SK-N-SH (cell line): ENCODE measurements at regions not wholly inside any gene's neighbourhood (a gene's known extent, or its start where the extent isn't known, plus 50 kb on each side); places are given as distances from the start of the nearest gene placed in this dataset.
A peak's percentile ranks its signal among the peaks of the same experiment; 100 is the strongest.

Source experiments
- CTCF ChIA-PET: fragments of 300-600, 350-600 bp; formaldehyde crosslinking; extraction: SDS; loops from one replicate; lab custom pipeline; 2021; lab: Yijun Ruan, JAX
- POLR2A ChIA-PET: fragments of 350-600 bp; sonication (Branson Sonifier 250); formaldehyde crosslinking; extraction: SDS; loops from one replicate; lab custom pipeline; 2020; ENCODE audit warnings: antibody characterized with exemption, inconsistent platforms; lab: Yijun Ruan, JAX
- DNase-seq: peaks from one replicate; pipeline ENCODE4 v3.0.0; 2012
- H2AFZ ChIP-seq: fragments of 200-600 bp; sonication (generic); 2 replicates; pipeline ENCODE4 v1.8.1; 2016; ENCODE audit warnings: antibody characterized with exemption, mild to moderate bottlenecking, low read depth
- H3F3A ChIP-seq: fragments of 200-600 bp; sonication (generic); replicated peaks from 2 replicates; pipeline ENCODE3; 2016; ENCODE audit warnings: antibody characterized with exemption, mild to moderate bottlenecking; ENCODE audit not compliant: insufficient read depth
- H3K27ac ChIP-seq, 2 experiments: fragments of 200-500 bp in 1 of 2; fragments of 200-600 bp in 1 of 2; sonication (Bioruptor generic) in 1 of 2; sonication (generic), shearing (Covaris generic) in 1 of 2; 2 replicates each; pipeline versions ENCODE4 v1.5.1 to v1.6.1; 2014 to 2016; ENCODE audit warnings: low read depth in 2 of 2, inconsistent platforms in 1 of 2, low read length in 1 of 2, mild to moderate bottlenecking in 1 of 2, mixed read lengths in 1 of 2
- H3K27me3 ChIP-seq: fragments of 200-600 bp; sonication (generic), shearing (Covaris generic); 2 replicates; pipeline ENCODE4 v1.6.1; 2016; ENCODE audit warnings: mixed run types; ENCODE audit not compliant: insufficient read depth
- H3K36me3 ChIP-seq, 2 experiments: fragments of 200-500 bp in 1 of 2; fragments of 200-600 bp in 1 of 2; sonication (Bioruptor generic) in 1 of 2; sonication (generic) in 1 of 2; replicated peaks in 1 of 2; 2 replicates each; pipeline versions ENCODE3 to v1.5.1; 2014 to 2016; ENCODE audit warnings: low read length in 1 of 2, mild to moderate bottlenecking in 1 of 2; ENCODE audit not compliant: insufficient read depth in 2 of 2, control insufficient read depth in 1 of 2
- H3K4me1 ChIP-seq, 2 experiments: fragments of 200-500 bp in 1 of 2; fragments of 200-600 bp in 1 of 2; sonication (Bioruptor generic) in 1 of 2; sonication (generic), shearing (Covaris generic) in 1 of 2; 2 replicates each; pipeline versions ENCODE4 v1.5.1 to v1.6.1; 2014 to 2016; ENCODE audit warnings: low read depth in 1 of 2, low read length in 1 of 2, mixed run types in 1 of 2; ENCODE audit not compliant: insufficient read depth in 2 of 2, control insufficient read depth in 1 of 2
- H3K4me2 ChIP-seq: fragments of 200-600 bp; sonication (generic), shearing (Covaris generic); 2 replicates; pipeline ENCODE4 v1.6.1; 2017; ENCODE audit warnings: mixed run types
- H3K4me3 ChIP-seq, 2 experiments: fragments of 200-500 bp in 1 of 2; fragments of 200-600 bp in 1 of 2; sonication (Bioruptor generic) in 1 of 2; sonication (generic), shearing (Covaris generic) in 1 of 2; 2 replicates each; pipeline versions ENCODE4 v1.5.1 to v1.8.1; 2014 to 2016; ENCODE audit warnings: low read depth in 2 of 2, inconsistent platforms in 1 of 2, low read length in 1 of 2, mild to moderate bottlenecking in 1 of 2, mixed read lengths in 1 of 2, moderate library complexity in 1 of 2
- H3K79me2 ChIP-seq: fragments of 200-600 bp; sonication (generic); 2 replicates; pipeline ENCODE4 v1.8.1; 2017; ENCODE audit warnings: mild to moderate bottlenecking; ENCODE audit not compliant: insufficient read depth
- H3K9ac ChIP-seq: fragments of 200-600 bp; sonication (generic); 2 replicates; pipeline ENCODE4 v1.6.1; 2017; ENCODE audit warnings: mixed run types
- H3K9me2 ChIP-seq: fragments of 200-600 bp; sonication (generic); 2 replicates; pipeline ENCODE4 v1.6.1; 2017; ENCODE audit warnings: mixed run types
- H3K9me3 ChIP-seq: fragments of 200-600 bp; sonication (generic); 2 replicates; pipeline ENCODE4 v1.6.1; 2017; ENCODE audit warnings: mixed run types, mild to moderate bottlenecking, moderate library complexity
- H4K20me1 ChIP-seq: fragments of 200-600 bp; sonication (generic); 2 replicates; pipeline ENCODE4 v1.6.1; 2017; ENCODE audit warnings: mild to moderate bottlenecking, mixed run types; ENCODE audit not compliant: insufficient read depth
- EP300 ChIP-seq, 2 experiments: IDR thresholded peaks; 2 replicates each; pipeline versions ENCODE4 v1.4.0 to v1.6.1; 2012; ENCODE audit warnings: borderline replicate concordance in 1 of 2, low read depth in 1 of 2, low read length in 1 of 2
- EZH2phosphoT487 ChIP-seq: fragments of 200-600 bp; sonication (generic); IDR thresholded peaks from 2 replicates; pipeline ENCODE4 v1.6.1; 2017; ENCODE audit warnings: low read depth, mixed run types, mild to moderate bottlenecking, antibody characterized with exemption, moderate library complexity, borderline replicate concordance
- FOSL2 ChIP-seq: IDR thresholded peaks from 2 replicates; pipeline ENCODE4 v1.4.0; 2012; ENCODE audit warnings: low read depth, mild to moderate bottlenecking, moderate library complexity, borderline replicate concordance
- FOXJ3 ChIP-seq: sonication (generic); formaldehyde crosslinking; IDR thresholded peaks from 2 replicates; pipeline ENCODE4 v1.5.1; 2020; ENCODE audit warnings: mild to moderate bottlenecking, missing genetic modification reagents
- GATA2 ChIP-seq: sonication (generic); formaldehyde crosslinking; IDR thresholded peaks from 2 replicates; pipeline ENCODE4 v1.5.0; 2020; ENCODE audit warnings: mild to moderate bottlenecking, missing genetic modification reagents
- MEF2A ChIP-seq: IDR thresholded peaks from 2 replicates; pipeline ENCODE4 v1.4.0; 2012; ENCODE audit warnings: low read depth, borderline replicate concordance
- MXI1 ChIP-seq: IDR thresholded peaks from 2 replicates; pipeline ENCODE4 v1.6.1; 2012; ENCODE audit warnings: mild to moderate bottlenecking, low read depth, low read length, improper control_type of control experiment
- NFIC ChIP-seq: IDR thresholded peaks from 2 replicates; pipeline ENCODE4 v1.4.0; 2012; ENCODE audit warnings: borderline replicate concordance
- NRF1 ChIP-seq: IDR thresholded peaks from 2 replicates; pipeline ENCODE4 v1.6.1; 2012; ENCODE audit warnings: low read depth, mild to moderate bottlenecking, low read length
- POLR2AphosphoS5 ChIP-seq: IDR thresholded peaks from 2 replicates; pipeline ENCODE4 v1.6.1; 2012; ENCODE audit warnings: low read depth, low read length
- RCOR1 ChIP-seq: fragments of 150-350 bp; IDR thresholded peaks from 2 replicates; pipeline ENCODE4 v1.6.1; 2017; ENCODE audit warnings: antibody characterized with exemption, low read length
- RFX5 ChIP-seq: IDR thresholded peaks from 2 replicates; pipeline ENCODE4 v1.6.1; 2012; ENCODE audit warnings: mild to moderate bottlenecking, improper control_type of control experiment, low read length
- TAF1 ChIP-seq: IDR thresholded peaks from 2 replicates; pipeline ENCODE4 v1.6.1; 2012; ENCODE audit warnings: low read depth, mild to moderate bottlenecking, low read length, moderate library complexity, borderline replicate concordance
- TCF12 ChIP-seq: IDR thresholded peaks from 2 replicates; pipeline ENCODE4 v1.4.0; 2012
- TEAD4 ChIP-seq: IDR thresholded peaks from 2 replicates; pipeline ENCODE4 v1.4.0; 2012; ENCODE audit warnings: mild to moderate bottlenecking, borderline replicate concordance; ENCODE audit not compliant: insufficient read depth
- WGBS: methylation state at CpG from one replicate; pipeline ENCODE4 v1.1.6; 2017; ENCODE audit warnings: low lambda C conversion rate; 5-methylcytosine and 5-hydroxymethylcytosine counted together
- TF ChIP-seq, protein P1 (sequence below): fragments of 150-350 bp; IDR thresholded peaks from 2 replicates; pipeline ENCODE4 v1.6.1; 2017; ENCODE audit warnings: antibody characterized with exemption, low read length, low read depth, borderline replicate concordance
- TF ChIP-seq, protein P2 (sequence below): IDR thresholded peaks from 2 replicates; pipeline ENCODE4; 2012
- TF ChIP-seq, protein P3 (sequence below): fragments of 150-350 bp; IDR thresholded peaks from 2 replicates; pipeline ENCODE4 v1.6.1; 2016; ENCODE audit warnings: mild to moderate bottlenecking, low read depth, low read length
- TF ChIP-seq, protein P4 (sequence below): IDR thresholded peaks from 2 replicates; pipeline ENCODE4 v1.4.0; 2012; ENCODE audit warnings: low read depth, borderline replicate concordance
- TF ChIP-seq, protein P5 (sequence below): fragments of 200-600 bp; sonication (generic); IDR thresholded peaks from 2 replicates; pipeline ENCODE4 v1.6.1; 2017; ENCODE audit warnings: antibody characterized with exemption, mild to moderate bottlenecking, moderate library complexity

DNA sequence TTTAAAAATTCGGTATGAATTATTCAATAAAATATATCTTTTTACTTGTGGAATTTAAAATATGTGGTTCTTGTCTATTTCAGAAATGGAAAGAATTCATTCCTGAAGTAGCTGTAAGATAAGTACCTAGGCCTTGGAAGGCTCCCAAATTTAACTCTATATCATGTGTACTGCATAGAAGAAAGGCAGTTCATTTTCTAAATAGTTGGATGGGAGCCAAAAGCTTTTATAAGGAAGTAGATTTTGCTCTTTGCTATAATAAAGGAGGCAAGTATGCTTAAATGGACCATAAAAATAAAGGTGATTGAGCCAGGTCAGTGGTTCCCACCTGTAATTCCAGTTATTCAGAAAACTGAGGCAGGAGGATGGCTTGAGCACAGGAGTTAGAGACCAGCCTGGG lies 187.5 kb downstream of the ATXN7L3B start:
- Histone ChIP-seq H3K4me3 (no peak overlapping the region), H3F3A (no peaks in the 10 kb centered on the region), H3K36me3 (no peaks in the 10 kb centered on the region), H2AFZ (no peak overlapping the region), H3K9ac (no peak overlapping the region), H3K27ac (no peak overlapping the region), H3K79me2 (no peaks in the 10 kb centered on the region), H3K27me3 (no peaks in the 10 kb centered on the region), H3K4me1 (no peaks in the 10 kb centered on the region), H3K9me3 (no peaks in the 10 kb centered on the region), H3K4me2 (no peak overlapping the region), H3K9me2 (no peaks in the 10 kb centered on the region), H4K20me1 (no peaks in the 10 kb centered on the region)
- TF ChIP-seq EZH2phosphoT487 (no peak), NFIC (peak; percentile 39; the same call in 1 of the 2 replicates)
- 21% methylated on average over 1 of the region's 1 CpG for WGBS
- POLR2A ChIA-PET: no interaction called here
- no peak for DNase-seq
- CTCF ChIA-PET: no interaction called here

DNA sequence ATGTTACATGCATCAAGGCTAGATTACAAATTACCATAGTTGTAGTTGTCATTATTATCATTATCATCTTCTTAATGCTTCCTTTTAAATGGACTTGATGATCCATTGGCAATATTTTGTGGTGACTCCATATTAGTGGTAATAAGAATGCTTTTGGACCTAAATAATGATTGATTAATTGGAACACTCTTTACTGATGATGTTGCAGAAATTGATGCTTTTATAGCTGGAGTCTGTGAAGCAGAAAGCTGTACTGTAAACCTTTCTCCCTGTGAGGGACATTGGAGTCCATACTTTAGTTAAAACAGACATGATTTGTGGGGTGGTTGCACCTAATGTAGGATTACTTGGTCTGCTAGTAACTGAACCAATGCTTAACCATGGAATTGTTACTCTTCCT lies 190.4 kb downstream of the ATXN7L3B start:
- Histone ChIP-seq H3K79me2 (no peaks in the 10 kb centered on the region), H3K27me3 (no peaks in the 10 kb centered on the region), H3K27ac (no peak overlapping the region), H3K9me2 (no peaks in the 10 kb centered on the region)
- TF ChIP-seq RCOR1 (no peak), NFIC (no peak), TEAD4 (no peak), RFX5 (no peak), EP300 (IDR thresholded peaks at IDR 0.05; ENCODE audit: borderline replicate concordance in 1 of 2, low read depth in 1 of 2, low read length in 1 of 2) (no peak), NRF1 (no peak), MEF2A (no peak), GATA2 (CRISPR knock-in tag) (no peak), MXI1 (no peak), TCF12 (no peak), FOXJ3 (CRISPR knock-in tag) (no peak), POLR2AphosphoS5 (no peak), TAF1 (no peak), FOSL2 (no peak)
- TF ChIP-seq, protein P1, sequence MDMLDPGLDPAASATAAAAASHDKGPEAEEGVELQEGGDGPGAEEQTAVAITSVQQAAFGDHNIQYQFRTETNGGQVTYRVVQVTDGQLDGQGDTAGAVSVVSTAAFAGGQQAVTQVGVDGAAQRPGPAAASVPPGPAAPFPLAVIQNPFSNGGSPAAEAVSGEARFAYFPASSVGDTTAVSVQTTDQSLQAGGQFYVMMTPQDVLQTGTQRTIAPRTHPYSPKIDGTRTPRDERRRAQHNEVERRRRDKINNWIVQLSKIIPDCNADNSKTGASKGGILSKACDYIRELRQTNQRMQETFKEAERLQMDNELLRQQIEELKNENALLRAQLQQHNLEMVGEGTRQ: no peak
- TF ChIP-seq, protein P2, sequence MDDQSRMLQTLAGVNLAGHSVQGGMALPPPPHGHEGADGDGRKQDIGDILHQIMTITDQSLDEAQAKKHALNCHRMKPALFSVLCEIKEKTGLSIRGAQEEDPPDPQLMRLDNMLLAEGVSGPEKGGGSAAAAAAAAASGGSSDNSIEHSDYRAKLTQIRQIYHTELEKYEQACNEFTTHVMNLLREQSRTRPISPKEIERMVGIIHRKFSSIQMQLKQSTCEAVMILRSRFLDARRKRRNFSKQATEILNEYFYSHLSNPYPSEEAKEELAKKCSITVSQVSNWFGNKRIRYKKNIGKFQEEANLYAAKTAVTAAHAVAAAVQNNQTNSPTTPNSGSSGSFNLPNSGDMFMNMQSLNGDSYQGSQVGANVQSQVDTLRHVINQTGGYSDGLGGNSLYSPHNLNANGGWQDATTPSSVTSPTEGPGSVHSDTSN: no peak
- TF ChIP-seq, protein P3, sequence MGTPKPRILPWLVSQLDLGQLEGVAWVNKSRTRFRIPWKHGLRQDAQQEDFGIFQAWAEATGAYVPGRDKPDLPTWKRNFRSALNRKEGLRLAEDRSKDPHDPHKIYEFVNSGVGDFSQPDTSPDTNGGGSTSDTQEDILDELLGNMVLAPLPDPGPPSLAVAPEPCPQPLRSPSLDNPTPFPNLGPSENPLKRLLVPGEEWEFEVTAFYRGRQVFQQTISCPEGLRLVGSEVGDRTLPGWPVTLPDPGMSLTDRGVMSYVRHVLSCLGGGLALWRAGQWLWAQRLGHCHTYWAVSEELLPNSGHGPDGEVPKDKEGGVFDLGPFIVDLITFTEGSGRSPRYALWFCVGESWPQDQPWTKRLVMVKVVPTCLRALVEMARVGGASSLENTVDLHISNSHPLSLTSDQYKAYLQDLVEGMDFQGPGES: no peak
- TF ChIP-seq, protein P4, sequence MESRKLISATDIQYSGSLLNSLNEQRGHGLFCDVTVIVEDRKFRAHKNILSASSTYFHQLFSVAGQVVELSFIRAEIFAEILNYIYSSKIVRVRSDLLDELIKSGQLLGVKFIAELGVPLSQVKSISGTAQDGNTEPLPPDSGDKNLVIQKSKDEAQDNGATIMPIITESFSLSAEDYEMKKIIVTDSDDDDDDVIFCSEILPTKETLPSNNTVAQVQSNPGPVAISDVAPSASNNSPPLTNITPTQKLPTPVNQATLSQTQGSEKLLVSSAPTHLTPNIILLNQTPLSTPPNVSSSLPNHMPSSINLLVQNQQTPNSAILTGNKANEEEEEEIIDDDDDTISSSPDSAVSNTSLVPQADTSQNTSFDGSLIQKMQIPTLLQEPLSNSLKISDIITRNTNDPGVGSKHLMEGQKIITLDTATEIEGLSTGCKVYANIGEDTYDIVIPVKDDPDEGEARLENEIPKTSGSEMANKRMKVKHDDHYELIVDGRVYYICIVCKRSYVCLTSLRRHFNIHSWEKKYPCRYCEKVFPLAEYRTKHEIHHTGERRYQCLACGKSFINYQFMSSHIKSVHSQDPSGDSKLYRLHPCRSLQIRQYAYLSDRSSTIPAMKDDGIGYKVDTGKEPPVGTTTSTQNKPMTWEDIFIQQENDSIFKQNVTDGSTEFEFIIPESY: no peak
- TF ChIP-seq, protein P5, sequence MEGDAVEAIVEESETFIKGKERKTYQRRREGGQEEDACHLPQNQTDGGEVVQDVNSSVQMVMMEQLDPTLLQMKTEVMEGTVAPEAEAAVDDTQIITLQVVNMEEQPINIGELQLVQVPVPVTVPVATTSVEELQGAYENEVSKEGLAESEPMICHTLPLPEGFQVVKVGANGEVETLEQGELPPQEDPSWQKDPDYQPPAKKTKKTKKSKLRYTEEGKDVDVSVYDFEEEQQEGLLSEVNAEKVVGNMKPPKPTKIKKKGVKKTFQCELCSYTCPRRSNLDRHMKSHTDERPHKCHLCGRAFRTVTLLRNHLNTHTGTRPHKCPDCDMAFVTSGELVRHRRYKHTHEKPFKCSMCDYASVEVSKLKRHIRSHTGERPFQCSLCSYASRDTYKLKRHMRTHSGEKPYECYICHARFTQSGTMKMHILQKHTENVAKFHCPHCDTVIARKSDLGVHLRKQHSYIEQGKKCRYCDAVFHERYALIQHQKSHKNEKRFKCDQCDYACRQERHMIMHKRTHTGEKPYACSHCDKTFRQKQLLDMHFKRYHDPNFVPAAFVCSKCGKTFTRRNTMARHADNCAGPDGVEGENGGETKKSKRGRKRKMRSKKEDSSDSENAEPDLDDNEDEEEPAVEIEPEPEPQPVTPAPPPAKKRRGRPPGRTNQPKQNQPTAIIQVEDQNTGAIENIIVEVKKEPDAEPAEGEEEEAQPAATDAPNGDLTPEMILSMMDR: no peak
- TF ChIP-seq, all 33 proteins: peak for 0
- no peaks in the 10 kb centered on the region for H3K9me3 ChIP-seq
- ChIA-PET CTCF (no interaction called here), POLR2A (no interaction called here)
- H3F3A ChIP-seq: no peaks in the 10 kb centered on the region
- H3K36me3 ChIP-seq: no peaks in the 10 kb centered on the region
- DNase-seq: no peak
- no peak overlapping the region for H2AFZ ChIP-seq
- H3K4me1 ChIP-seq: no peaks in the 10 kb centered on the region
- no peak overlapping the region for H3K4me2 ChIP-seq
- H3K4me3 ChIP-seq: no peak overlapping the region
- H4K20me1 ChIP-seq: no peaks in the 10 kb centered on the region
- H3K9ac ChIP-seq: no peak overlapping the region
